SJSA1 (cell line): ENCODE measurements at regions not wholly inside any gene's neighbourhood (a gene's known extent, or its start where the extent isn't known, plus 50 kb on each side); places are given as distances from the start of the nearest gene placed in this dataset.

Source experiments
- DNase-seq, 2 experiments: peaks; one replicate each; pipeline ENCODE4 v3.0.0-alpha.2; 2015 to 2020; ENCODE audit warnings: low spot score in 2 of 2, low read depth in 1 of 2
- H3K27ac ChIP-seq: fragments of 250-450 bp; sonication (Bioruptor Pico); 2 replicates; pipeline ENCODE4 v1.5.1; 2020; ENCODE audit warnings: mild to moderate bottlenecking, moderate library complexity
- H3K27me3 ChIP-seq: fragments of 250-450 bp; sonication (Bioruptor Pico); replicated peaks from 2 replicates; pipeline ENCODE4 v1.5.1; 2020; ENCODE audit warnings: mild to moderate bottlenecking, moderate library complexity
- H3K36me3 ChIP-seq: fragments of 250-450 bp; sonication (Bioruptor Pico); 2 replicates; pipeline ENCODE4 v1.5.1; 2020; ENCODE audit warnings: mild to moderate bottlenecking
- H3K4me1 ChIP-seq: fragments of 250-450 bp; sonication (Bioruptor Pico); replicated peaks from 2 replicates; pipeline ENCODE4 v1.6.1; 2021; ENCODE audit warnings: mild to moderate bottlenecking
- H3K4me3 ChIP-seq: fragments of 250-450 bp; sonication (Bioruptor Pico); 2 replicates; pipeline ENCODE4 v1.5.1; 2020; ENCODE audit warnings: mild to moderate bottlenecking
- H3K9me3 ChIP-seq: fragments of 250-450 bp; sonication (Bioruptor Pico); replicated peaks from 2 replicates; pipeline ENCODE4 v1.5.1; 2020; ENCODE audit warnings: mild to moderate bottlenecking

DNA sequence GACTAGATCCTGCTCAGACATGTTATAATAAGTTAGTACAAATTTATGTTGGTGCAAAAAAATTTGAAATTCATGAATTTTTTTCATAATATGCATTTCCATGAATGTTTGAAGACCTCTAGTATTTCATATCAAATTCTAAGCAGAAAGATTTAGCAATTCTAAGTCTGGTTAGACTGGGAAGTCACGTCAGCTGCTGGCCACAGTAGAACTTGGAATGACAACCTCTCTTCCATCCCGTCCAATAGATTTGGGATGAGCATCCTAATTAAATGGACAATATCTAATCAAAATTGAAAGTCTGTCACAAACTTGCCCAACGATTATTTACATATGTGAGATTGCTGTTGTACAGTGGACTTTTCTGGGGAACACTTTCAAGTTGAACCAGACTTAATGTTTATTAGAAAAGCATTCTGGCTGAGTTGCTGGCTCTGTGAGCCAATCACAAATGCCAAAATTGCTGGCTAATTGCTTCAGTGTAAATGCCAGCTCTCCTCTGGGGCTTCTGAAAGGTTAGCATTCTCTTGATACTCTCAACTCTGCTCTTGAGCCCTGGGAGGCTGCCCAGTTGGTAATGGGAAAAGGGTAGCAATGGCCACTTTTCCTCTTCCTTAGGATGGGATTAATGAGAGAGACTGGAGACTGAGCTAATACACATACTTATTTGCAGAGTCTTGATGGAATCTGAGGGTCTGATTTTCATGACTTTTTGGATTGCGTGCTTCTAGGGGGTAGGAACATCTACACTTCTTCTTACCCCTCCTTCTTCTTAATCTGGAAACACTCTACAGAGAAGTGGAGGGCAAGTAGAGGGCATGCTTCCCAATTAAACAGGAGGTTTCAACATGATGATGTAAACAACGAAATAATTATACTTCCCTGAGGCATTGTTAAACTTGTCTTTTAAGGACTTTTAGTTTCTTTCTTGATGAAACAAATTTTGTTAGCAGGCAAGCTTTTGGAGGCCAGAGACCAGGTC lies 253.5 kb downstream of the BAMBI start:
- no peak overlapping the region for H3K27ac ChIP-seq
- no peaks in the 10 kb centered on the region for H3K27me3 ChIP-seq
- no peak overlapping the region for H3K4me3 ChIP-seq
- H3K9me3 ChIP-seq, result no peaks in the 10 kb centered on the region; the same call in 1 of the 2 replicates
- peaks cover 3% of the 10 kb centered on the region; the same call in 1 of the 2 replicates for H3K4me1 ChIP-seq
- H3K36me3 ChIP-seq, result no peaks in the 10 kb centered on the region
- DNase-seq, result no peak

DNA sequence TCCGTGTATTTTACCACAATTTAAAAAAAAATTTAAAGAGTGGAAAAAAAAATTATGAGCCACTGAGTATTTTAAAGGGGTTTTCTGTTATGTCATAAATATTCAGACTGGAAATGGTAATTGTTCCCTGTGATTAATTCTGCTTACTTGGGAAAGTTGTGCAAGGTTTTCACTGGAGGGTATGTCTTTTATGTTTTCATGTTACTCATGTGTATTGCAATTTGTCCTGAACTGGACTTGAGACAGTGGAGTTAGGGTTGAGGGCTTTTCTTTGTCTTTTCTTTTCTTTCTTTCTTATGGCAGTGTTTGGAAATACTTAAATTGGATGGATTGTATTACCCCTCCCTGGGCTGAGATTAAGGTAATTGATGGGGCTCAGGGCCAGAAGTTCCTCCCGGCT lies 257.7 kb downstream of the BAMBI start:
- no peak overlapping the region for H3K27ac ChIP-seq
- no peak for DNase-seq
- H3K36me3 ChIP-seq, result no peaks in the 10 kb centered on the region
- peaks cover 17% of the 10 kb centered on the region for H3K4me1 ChIP-seq
- no peaks in the 10 kb centered on the region for H3K27me3 ChIP-seq
- H3K4me3 ChIP-seq, result no peak overlapping the region
- no peaks in the 10 kb centered on the region; the same call in 1 of the 2 replicates for H3K9me3 ChIP-seq

DNA sequence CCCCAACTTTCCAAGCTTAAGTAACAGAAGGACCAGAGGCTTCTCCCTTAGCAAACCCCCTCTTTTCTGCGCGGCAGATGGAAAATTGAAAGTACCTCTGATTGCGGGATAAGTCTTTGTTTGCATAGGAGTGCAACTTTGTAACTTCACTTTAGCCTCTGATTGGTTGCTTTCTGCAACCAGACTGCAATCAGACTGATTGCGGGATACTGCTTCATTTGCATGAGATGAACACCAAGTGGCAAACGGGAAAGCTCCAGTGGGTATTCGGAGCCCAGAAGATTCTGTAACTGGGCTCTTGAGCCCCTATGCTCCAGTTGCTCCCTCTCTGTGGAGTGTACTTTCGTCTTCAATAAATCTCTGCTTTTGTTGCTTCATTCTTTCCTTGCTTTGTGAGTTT lies 260.6 kb downstream of the BAMBI start:
- no peak overlapping the region for H3K4me3 ChIP-seq
- no peaks in the 10 kb centered on the region for H3K27me3 ChIP-seq
- H3K4me1 ChIP-seq, result peaks cover 27% of the 10 kb centered on the region
- no peak overlapping the region for H3K27ac ChIP-seq
- no peaks in the 10 kb centered on the region for H3K36me3 ChIP-seq
- H3K9me3 ChIP-seq, result no peaks in the 10 kb centered on the region
- no peak for DNase-seq

DNA sequence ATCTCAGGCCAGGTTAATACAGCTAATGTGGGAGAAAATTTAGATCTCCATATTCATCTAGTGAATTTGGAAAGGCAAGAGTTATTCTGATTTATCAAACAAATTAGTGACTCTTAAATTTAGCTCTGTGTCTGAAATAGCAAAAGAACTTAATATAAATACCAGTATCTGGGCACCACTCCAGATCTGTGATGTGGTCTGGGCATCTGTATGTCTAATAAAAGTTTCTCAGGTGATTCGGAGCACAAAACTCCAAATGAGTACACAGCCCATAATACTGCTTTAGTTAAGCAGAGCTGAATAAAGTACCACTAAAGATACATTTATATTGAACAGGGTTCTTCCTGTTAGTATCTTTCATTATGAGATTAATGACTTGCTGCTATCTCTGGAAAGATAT lies 261.4 kb downstream of the BAMBI start:
- Histone ChIP-seq H3K9me3 (no peaks in the 10 kb centered on the region), H3K27me3 (no peaks in the 10 kb centered on the region), H3K4me1 (peaks cover 27% of the 10 kb centered on the region), H3K27ac (peak overlapping the region; percentile 89), H3K4me3 (no peak overlapping the region), H3K36me3 (no peaks in the 10 kb centered on the region)
- DNase-seq, result peak in 1 of 2 experiments; percentile 23

DNA sequence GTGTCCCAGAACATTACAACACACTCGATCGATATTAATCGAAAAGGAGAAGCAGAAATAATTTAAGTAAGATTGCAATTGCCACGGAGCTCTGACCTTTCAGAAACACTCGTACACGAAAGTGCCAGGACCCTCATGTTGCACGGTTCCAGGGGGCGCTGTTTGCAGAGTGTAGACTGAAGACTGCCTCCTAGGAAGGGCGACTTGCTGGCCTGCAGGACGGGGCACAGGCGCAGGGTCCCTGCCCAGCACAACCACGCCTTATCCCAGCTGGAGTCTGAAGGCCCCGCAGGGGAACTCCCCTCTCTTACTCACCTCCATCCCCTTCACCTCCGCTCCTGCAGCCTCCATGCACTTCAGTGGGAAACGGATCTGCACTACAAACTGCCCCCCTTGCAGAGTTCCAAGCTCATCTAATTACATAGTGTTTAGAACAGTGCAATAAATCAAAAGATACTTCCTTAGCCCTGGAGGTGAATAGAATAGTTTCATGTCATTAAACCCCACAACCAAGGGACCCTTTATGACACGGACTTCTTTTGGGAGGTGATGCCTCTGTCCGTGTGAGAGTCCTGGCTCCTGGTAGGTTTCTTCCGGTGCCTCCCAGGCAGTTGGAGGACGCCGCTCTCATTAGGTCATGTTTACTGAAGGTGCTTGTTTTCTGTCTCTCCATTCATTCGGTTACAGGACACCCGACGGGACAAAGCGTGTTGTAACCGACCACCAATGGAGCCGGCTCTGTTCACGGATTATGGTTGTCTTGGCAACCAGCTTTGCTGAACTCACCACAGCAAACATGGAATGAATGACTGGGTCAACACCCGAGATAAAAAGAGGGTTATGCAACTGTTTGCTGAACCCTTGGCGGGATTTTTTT lies 262.2 kb downstream of the BAMBI start:
- Histone ChIP-seq H3K4me3 (peak overlapping the region; percentile 16), H3K36me3 (no peaks in the 10 kb centered on the region), H3K9me3 (no peaks in the 10 kb centered on the region), H3K4me1 (peaks cover 27% of the 10 kb centered on the region), H3K27ac (peak overlapping the region; percentile 89), H3K27me3 (no peaks in the 10 kb centered on the region)
- peak; percentile 97 for DNase-seq

DNA sequence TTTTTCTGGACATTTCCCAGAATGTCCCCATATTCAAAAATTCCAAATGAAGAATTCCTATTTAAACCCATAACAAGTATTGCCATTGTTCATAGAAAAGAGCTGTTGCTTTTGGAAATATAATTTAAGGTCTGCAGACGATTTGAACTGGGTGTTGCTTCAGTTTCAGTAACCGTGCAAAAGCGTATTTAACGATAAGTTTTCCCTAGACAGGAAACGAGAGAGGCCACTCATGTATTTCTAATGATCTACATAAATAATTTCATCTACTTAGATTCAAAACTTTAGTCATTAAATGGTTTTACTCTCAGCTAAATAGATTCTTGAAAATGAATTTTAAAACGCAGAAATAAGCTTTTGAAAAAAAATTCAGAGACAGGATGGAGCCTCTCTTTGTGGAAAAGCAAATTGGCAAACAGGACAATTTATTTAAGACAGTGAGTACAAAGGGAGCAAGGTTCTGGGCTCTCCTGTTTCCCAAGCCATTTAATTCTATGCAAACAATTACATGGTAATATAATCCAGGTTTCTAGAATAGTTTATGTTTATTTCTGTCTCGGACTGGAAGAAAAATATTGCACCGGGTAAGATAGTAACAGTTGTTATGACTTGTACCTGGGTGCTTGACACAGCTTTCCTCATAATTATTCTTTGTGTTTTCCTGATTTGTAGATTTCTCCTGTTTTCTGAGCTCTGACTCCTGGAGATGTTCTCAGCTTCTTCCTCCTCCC lies 263.0 kb downstream of the BAMBI start:
- peaks cover 27% of the 10 kb centered on the region for H3K4me1 ChIP-seq
- H3K27me3 ChIP-seq, result no peaks in the 10 kb centered on the region
- H3K36me3 ChIP-seq, result no peaks in the 10 kb centered on the region
- H3K4me3 ChIP-seq, result no peak overlapping the region
- no peaks in the 10 kb centered on the region for H3K9me3 ChIP-seq
- H3K27ac ChIP-seq, result peak overlapping the region; percentile 89
- peak in 1 of 2 experiments; percentile 69 for DNase-seq

DNA sequence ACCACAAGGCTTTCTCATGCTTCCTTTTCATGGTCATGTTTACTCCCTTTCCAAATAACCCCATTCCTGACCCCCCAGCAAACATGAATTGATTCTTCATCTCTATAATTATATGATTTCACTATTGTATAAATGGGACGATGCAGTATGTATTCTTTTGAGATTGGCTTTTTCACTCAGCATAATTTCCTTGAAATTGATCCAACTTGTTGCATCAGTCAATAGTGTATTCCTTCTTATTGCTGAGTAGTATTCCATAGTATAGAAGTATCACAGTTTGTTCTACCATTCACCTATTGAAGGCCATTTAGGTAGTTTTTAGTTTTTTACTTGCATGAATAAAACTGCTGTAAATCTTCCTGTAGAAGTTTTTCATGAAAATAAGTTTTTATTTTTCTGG lies 264.7 kb downstream of the BAMBI start:
- H3K27ac ChIP-seq, result no peak overlapping the region
- H3K36me3 ChIP-seq, result no peaks in the 10 kb centered on the region
- no peaks in the 10 kb centered on the region for H3K9me3 ChIP-seq
- peaks cover 39% of the 10 kb centered on the region for H3K4me1 ChIP-seq
- no peak for DNase-seq
- no peak overlapping the region for H3K4me3 ChIP-seq
- H3K27me3 ChIP-seq, result no peaks in the 10 kb centered on the region

DNA sequence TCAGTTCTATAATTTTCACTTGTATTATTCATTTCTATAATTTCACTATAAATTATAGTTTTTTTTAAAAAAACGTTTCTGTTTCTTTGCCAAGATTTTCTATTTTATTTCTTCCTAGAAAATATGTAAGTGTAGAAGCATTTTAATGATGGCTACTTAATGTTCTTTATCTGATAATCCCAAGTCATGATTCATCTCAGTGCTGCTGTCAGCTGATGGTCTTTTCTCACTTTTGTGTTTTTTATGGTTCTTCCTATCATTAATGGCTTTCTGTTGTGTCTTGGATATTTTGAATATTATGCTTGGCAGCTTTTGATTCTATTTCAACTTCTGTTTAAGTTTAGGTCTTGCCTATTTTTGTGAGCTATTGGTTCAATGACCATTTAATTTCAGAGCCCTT lies 268.6 kb downstream of the BAMBI start:
- no peak overlapping the region for H3K4me3 ChIP-seq
- no peaks in the 10 kb centered on the region for H3K27me3 ChIP-seq
- no peak overlapping the region for H3K27ac ChIP-seq

DNA sequence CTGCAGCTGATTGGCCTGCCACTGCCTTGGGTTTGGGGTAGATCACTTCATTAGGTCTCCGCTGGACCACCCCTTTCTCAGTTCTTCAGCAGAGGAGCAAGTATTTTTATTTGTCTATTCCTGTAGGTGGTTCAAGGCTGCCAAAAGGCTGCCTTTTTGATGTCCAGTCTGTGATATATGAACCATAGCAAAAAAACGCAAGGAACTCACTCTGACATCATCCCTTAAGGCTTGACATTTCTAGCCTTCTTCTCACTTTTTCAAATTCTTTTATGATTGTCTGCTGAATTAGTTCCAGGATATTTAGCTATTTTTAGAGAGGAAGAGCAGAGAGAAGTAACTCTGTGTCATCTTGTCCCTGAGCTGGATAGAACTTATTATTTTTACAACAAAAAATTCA lies 269.2 kb downstream of the BAMBI start:
- H3K36me3 ChIP-seq, result no peaks in the 10 kb centered on the region
- DNase-seq, result peak in 1 of 2 experiments; percentile 37
- H3K4me3 ChIP-seq, result no peak overlapping the region
- H3K4me1 ChIP-seq, result peaks cover 21% of the 10 kb centered on the region
- no peaks in the 10 kb centered on the region for H3K9me3 ChIP-seq
- no peaks in the 10 kb centered on the region for H3K27me3 ChIP-seq
- peak overlapping the region; percentile 6; the same call in 1 of the 2 replicates for H3K27ac ChIP-seq

More for the DNA sequence above, 268.6 kb downstream of the BAMBI start:
- H3K4me1 ChIP-seq, result peaks cover 25% of the 10 kb centered on the region
- no peaks in the 10 kb centered on the region for H3K9me3 ChIP-seq
- H3K36me3 ChIP-seq, result no peaks in the 10 kb centered on the region
- DNase-seq, result no peak

DNA sequence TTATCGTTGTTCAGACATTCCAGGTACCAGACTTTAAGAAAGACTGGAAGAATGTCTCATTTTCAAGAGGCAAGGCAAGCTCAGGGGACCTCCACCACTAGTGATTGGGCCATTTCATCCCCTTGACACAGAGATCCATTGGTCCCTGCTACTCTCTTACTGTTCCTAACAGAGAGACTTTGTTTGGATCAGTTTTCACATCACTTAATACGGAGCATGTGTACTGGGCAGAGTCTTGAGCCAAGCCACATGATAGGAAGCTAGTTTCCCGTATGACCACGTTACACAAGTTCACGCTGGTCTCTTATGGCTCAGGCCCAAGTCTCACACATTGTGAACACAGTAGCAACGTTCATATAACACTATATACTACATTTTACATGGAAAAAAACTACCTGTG lies 269.9 kb downstream of the BAMBI start:
- H3K36me3 ChIP-seq, result no peaks in the 10 kb centered on the region
- H3K4me1 ChIP-seq, result peaks cover 21% of the 10 kb centered on the region
- no peak for DNase-seq

DNA sequence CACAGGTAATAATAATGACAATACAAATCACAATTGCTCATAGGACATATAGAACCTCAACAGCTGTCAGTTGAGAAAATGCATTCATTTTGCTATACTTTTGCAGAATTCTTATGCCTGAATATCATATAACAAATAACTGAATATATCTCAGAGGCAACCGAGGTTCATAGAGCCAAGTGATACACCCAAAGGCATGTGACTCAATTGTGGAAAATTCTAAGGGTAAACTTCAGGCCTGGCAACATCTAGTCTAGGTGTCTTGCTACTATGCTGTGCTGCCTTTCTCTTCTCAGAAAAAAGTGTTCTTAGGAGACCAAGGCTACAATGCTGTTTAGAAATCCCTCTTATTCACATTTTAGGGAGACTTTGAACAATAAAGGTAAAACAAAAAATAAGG lies 270.7 kb downstream of the BAMBI start:
- no peaks in the 10 kb centered on the region for H3K27me3 ChIP-seq
- H3K4me3 ChIP-seq, result no peak overlapping the region
- no peak for DNase-seq
- H3K36me3 ChIP-seq, result no peaks in the 10 kb centered on the region
- no peak overlapping the region for H3K27ac ChIP-seq
- no peaks in the 10 kb centered on the region for H3K9me3 ChIP-seq
- H3K4me1 ChIP-seq, result peaks cover 21% of the 10 kb centered on the region

More for the DNA sequence above, 269.9 kb downstream of the BAMBI start:
- Histone ChIP-seq H3K27me3 (no peaks in the 10 kb centered on the region), H3K9me3 (no peaks in the 10 kb centered on the region), H3K27ac (peak overlapping the region; percentile 6), H3K4me3 (no peak overlapping the region)

DNA sequence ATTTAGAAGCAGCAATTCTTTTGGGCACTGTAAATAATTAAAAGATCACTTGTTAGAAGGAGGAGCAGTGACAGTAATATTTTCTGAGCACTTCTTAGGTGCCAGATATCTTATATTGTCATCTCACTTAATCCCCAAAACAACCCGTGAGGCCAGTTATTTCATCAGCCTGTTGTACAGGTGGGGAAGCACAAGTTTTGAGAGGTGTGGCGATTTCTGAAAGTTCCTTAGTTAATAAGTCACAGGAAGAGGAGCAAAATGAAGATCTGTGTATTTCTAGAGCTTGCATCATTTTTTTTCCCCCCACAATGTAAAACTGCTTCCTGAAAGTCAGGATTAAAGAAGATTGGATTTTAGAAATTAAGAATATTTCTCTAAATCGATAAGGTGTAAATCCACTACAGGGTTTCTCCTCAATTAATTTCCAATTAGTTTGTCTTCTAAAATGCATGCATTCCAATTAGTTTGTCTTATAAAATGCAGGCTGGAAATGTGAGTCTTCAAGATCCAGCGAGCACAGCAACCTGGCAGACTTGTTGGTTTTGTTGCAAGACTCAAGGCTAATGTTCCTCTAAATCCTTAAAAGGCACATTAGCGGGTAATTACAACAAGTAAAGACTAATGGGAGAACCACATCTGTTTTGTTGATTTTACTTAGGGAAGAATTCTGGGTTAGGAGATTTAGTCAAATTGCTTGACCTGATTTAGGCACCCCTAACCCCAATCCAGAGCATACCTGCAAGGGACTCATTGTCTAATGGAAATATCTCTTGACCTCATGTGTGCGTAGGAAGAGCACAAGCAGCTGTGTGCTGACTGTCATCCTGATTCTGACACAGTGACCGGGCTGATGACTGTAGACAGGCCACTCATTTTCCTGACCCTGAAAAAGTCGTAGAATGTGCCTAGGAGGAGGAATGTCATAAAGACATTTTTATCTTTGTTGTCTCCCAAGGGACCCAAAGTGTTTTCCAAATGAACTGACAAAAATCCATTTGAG lies 272.0 kb downstream of the BAMBI start:
- no peak for DNase-seq
- peaks cover 26% of the 10 kb centered on the region for H3K4me1 ChIP-seq
- no peaks in the 10 kb centered on the region for H3K9me3 ChIP-seq
- no peak overlapping the region for H3K4me3 ChIP-seq
- no peaks in the 10 kb centered on the region for H3K36me3 ChIP-seq
- no peak overlapping the region for H3K27ac ChIP-seq
- H3K27me3 ChIP-seq, result no peaks in the 10 kb centered on the region
